AG04450 (cell line): ENCODE measurements at regions not wholly inside any gene's neighbourhood (a gene's known extent, or its start where the extent isn't known, plus 50 kb on each side); places are given as distances from the start of the nearest gene placed in this dataset.

Experiments
- CTCF ChIA-PET: fragments of 300-600, 350-600 bp; formaldehyde crosslinking; extraction: SDS; loops from one replicate; lab custom pipeline; 2022; ENCODE audit warnings: antibody characterized with exemption, inconsistent platforms; lab: Charles Lee
- POLR2A ChIA-PET: fragments of 350-600 bp; formaldehyde crosslinking; extraction: SDS; loops from one replicate; lab custom pipeline; 2021; ENCODE audit warnings: antibody characterized with exemption, inconsistent platforms; lab: Yijun Ruan, JAX
- DNase-seq: peaks from one replicate; pipeline ENCODE4 v3.0.0-alpha.2; 2011; ENCODE audit warnings: low read depth, low spot score
- H3K27ac ChIP-seq: one replicate; pipeline ENCODE4 v1.5.1; 2012; ENCODE audit warnings: low read depth, low read length, control low read depth
- H3K27me3 ChIP-seq: one replicate; pipeline ENCODE4 v1.6.0; 2012; ENCODE audit warnings: low read length; ENCODE audit not compliant: control insufficient read depth, insufficient read depth
- H3K4me3 ChIP-seq: 2 replicates; pipeline ENCODE4 v1.5.1; 2011; ENCODE audit warnings: mild to moderate bottlenecking, low read depth, low read length, control low read depth
- H3K9me3 ChIP-seq: 2 replicates; pipeline ENCODE4 v1.5.1; 2012; ENCODE audit warnings: low read length; ENCODE audit not compliant: control insufficient read depth, insufficient read depth
- CTCF ChIP-seq: IDR thresholded peaks from 2 replicates; pipeline ENCODE4 v1.5.1; 2011; ENCODE audit warnings: low read depth, low read length, control low read depth, inconsistent platforms

DNA sequence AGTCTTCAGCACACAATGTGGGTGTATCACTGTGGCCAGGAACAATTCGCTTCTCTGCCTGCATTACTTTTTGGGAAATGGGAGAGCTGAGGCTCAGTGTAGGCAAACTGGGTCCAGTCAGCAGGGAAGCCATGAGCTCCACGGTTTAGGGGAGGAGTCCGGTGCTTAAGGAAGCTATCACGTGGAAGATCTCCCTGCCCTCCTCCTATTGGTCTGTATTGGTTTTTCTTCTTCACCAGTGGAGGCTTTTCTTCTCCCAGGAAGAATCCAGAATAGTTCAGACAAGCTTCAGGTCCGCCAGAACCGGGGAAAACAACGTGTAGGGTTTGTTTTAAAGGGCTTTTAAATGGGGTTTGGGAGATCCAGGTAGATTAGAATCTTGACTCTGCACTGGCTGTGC lies 156.2 kb upstream of the CAMK1G start:
- H3K4me3 ChIP-seq, result no peak overlapping the region
- no peak for TF ChIP-seq CTCF
- H3K27ac ChIP-seq, result no peak overlapping the region
- CTCF ChIA-PET, result interaction anchor here (0.6 to 2.0 kb wide), 4 partner anchors 8 to 225 kb away, joined by 3 to 5 read pairs (median 4); no protein-coding TSS in a partner anchor
- no peak for DNase-seq
- POLR2A ChIA-PET, result no interaction called here
- no peaks in the 10 kb centered on the region for H3K27me3 ChIP-seq
- no peaks in the 10 kb centered on the region for H3K9me3 ChIP-seq

- H3K4me3 ChIP-seq, result no peak overlapping the region
- ChIA-PET CTCF (interaction anchor here (1.2 to 2.0 kb wide), 3 partner anchors 7 to 225 kb away, joined by 3 to 5 read pairs (median 4); no protein-coding TSS in a partner anchor), POLR2A (no interaction called here)
- H3K27me3 ChIP-seq, result no peaks in the 10 kb centered on the region
- H3K9me3 ChIP-seq, result no peaks in the 10 kb centered on the region
- H3K27ac ChIP-seq, result no peak overlapping the region
- no peak for TF ChIP-seq CTCF
- DNase-seq, result no peak
Observed at GRCh38 chr1:209427811-209428210, 155.7 kb upstream of the CAMK1G start.

GRCh38 chr1:209428241-209428921 lies 155.1 kb upstream of the CAMK1G start:
- no peak for TF ChIP-seq CTCF
- ChIA-PET CTCF (interaction anchor here (2.0 kb wide), 1 partner anchor 226 kb away, joined by 5 read pairs; no protein-coding TSS in a partner anchor), POLR2A (no interaction called here)

GRCh38 chr1:209429611-209430010 lies 153.9 kb upstream of the CAMK1G start:
- no peaks in the 10 kb centered on the region for H3K27me3 ChIP-seq
- H3K9me3 ChIP-seq, result no peaks in the 10 kb centered on the region
- ChIA-PET POLR2A (no interaction called here), CTCF (interaction anchor here (1.1 kb wide), 2 partner anchors 222 to 227 kb away, joined by 3 read pairs; no protein-coding TSS in a partner anchor)
- no peak overlapping the region for H3K27ac ChIP-seq
- TF ChIP-seq CTCF, result no peak
- no peak for DNase-seq
- H3K4me3 ChIP-seq, result no peak overlapping the region

More at GRCh38 chr1:209428241-209428921, 155.1 kb upstream of the CAMK1G start:
- no peak for DNase-seq
- no peak overlapping the region for H3K27ac ChIP-seq
- no peaks in the 10 kb centered on the region for H3K27me3 ChIP-seq
- no peaks in the 10 kb centered on the region for H3K9me3 ChIP-seq
- H3K4me3 ChIP-seq, result no peak overlapping the region

DNA sequence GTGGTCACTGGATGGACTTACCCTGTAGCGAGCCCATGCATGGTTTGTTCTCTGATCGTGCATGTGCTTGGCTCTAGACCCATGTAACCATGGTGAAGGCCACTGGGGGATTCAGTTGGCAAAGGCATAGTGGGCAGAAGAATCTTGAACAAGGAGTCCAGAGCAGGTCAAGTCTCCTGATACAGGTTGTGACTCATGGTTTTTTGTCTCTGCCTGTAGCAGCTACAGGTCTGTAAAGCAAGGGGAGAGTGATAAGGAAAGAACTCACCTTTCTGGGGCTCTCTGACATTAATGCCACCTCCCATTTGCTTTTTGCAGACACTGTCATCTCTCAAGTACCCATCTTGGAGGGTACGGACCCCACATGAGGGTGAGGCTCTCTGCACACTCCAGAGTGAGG lies 153.4 kb upstream of the CAMK1G start:
- Histone ChIP-seq H3K4me3 (no peak overlapping the region), H3K27ac (no peak overlapping the region), H3K27me3 (no peaks in the 10 kb centered on the region), H3K9me3 (no peaks in the 10 kb centered on the region)
- TF ChIP-seq CTCF, result no peak
- no peak for DNase-seq
- ChIA-PET POLR2A (no interaction called here), CTCF (interaction anchor here (1.1 kb wide), 1 partner anchor 227 kb away, joined by 3 read pairs; no protein-coding TSS in a partner anchor)
